SK-N-SH (cell line): ENCODE measurements at regions not wholly inside any gene's neighbourhood (a gene's known extent, or its start where the extent isn't known, plus 50 kb on each side); places are given as distances from the start of the nearest gene placed in this dataset.

Source experiments
- CTCF ChIA-PET: fragments of 300-600, 350-600 bp; formaldehyde crosslinking; extraction: SDS; loops from one replicate; lab custom pipeline; 2021; lab: Yijun Ruan, JAX
- POLR2A ChIA-PET: fragments of 350-600 bp; sonication (Branson Sonifier 250); formaldehyde crosslinking; extraction: SDS; loops from one replicate; lab custom pipeline; 2020; ENCODE audit warnings: antibody characterized with exemption, inconsistent platforms; lab: Yijun Ruan, JAX
- DNase-seq: peaks from one replicate; pipeline ENCODE4 v3.0.0; 2012
- H2AFZ ChIP-seq: fragments of 200-600 bp; sonication (generic); 2 replicates; pipeline ENCODE4 v1.8.1; 2016; ENCODE audit warnings: antibody characterized with exemption, mild to moderate bottlenecking, low read depth
- H3F3A ChIP-seq: fragments of 200-600 bp; sonication (generic); replicated peaks from 2 replicates; pipeline ENCODE3; 2016; ENCODE audit warnings: antibody characterized with exemption, mild to moderate bottlenecking; ENCODE audit not compliant: insufficient read depth
- H3K27ac ChIP-seq, 2 experiments: fragments of 200-500 bp in 1 of 2; fragments of 200-600 bp in 1 of 2; sonication (Bioruptor generic) in 1 of 2; sonication (generic), shearing (Covaris generic) in 1 of 2; 2 replicates each; pipeline versions ENCODE4 v1.5.1 to v1.6.1; 2014 to 2016; ENCODE audit warnings: low read depth in 2 of 2, inconsistent platforms in 1 of 2, low read length in 1 of 2, mild to moderate bottlenecking in 1 of 2, mixed read lengths in 1 of 2
- H3K27me3 ChIP-seq: fragments of 200-600 bp; sonication (generic), shearing (Covaris generic); 2 replicates; pipeline ENCODE4 v1.6.1; 2016; ENCODE audit warnings: mixed run types; ENCODE audit not compliant: insufficient read depth
- H3K36me3 ChIP-seq, 2 experiments: fragments of 200-500 bp in 1 of 2; fragments of 200-600 bp in 1 of 2; sonication (Bioruptor generic) in 1 of 2; sonication (generic) in 1 of 2; replicated peaks in 1 of 2; 2 replicates each; pipeline versions ENCODE3 to v1.5.1; 2014 to 2016; ENCODE audit warnings: low read length in 1 of 2, mild to moderate bottlenecking in 1 of 2; ENCODE audit not compliant: insufficient read depth in 2 of 2, control insufficient read depth in 1 of 2
- H3K4me1 ChIP-seq, 2 experiments: fragments of 200-500 bp in 1 of 2; fragments of 200-600 bp in 1 of 2; sonication (Bioruptor generic) in 1 of 2; sonication (generic), shearing (Covaris generic) in 1 of 2; 2 replicates each; pipeline versions ENCODE4 v1.5.1 to v1.6.1; 2014 to 2016; ENCODE audit warnings: low read depth in 1 of 2, low read length in 1 of 2, mixed run types in 1 of 2; ENCODE audit not compliant: insufficient read depth in 2 of 2, control insufficient read depth in 1 of 2
- H3K4me2 ChIP-seq: fragments of 200-600 bp; sonication (generic), shearing (Covaris generic); 2 replicates; pipeline ENCODE4 v1.6.1; 2017; ENCODE audit warnings: mixed run types
- H3K4me3 ChIP-seq, 2 experiments: fragments of 200-500 bp in 1 of 2; fragments of 200-600 bp in 1 of 2; sonication (Bioruptor generic) in 1 of 2; sonication (generic), shearing (Covaris generic) in 1 of 2; 2 replicates each; pipeline versions ENCODE4 v1.5.1 to v1.8.1; 2014 to 2016; ENCODE audit warnings: low read depth in 2 of 2, inconsistent platforms in 1 of 2, low read length in 1 of 2, mild to moderate bottlenecking in 1 of 2, mixed read lengths in 1 of 2, moderate library complexity in 1 of 2
- H3K79me2 ChIP-seq: fragments of 200-600 bp; sonication (generic); 2 replicates; pipeline ENCODE4 v1.8.1; 2017; ENCODE audit warnings: mild to moderate bottlenecking; ENCODE audit not compliant: insufficient read depth
- H3K9ac ChIP-seq: fragments of 200-600 bp; sonication (generic); 2 replicates; pipeline ENCODE4 v1.6.1; 2017; ENCODE audit warnings: mixed run types
- H3K9me2 ChIP-seq: fragments of 200-600 bp; sonication (generic); 2 replicates; pipeline ENCODE4 v1.6.1; 2017; ENCODE audit warnings: mixed run types
- H3K9me3 ChIP-seq: fragments of 200-600 bp; sonication (generic); 2 replicates; pipeline ENCODE4 v1.6.1; 2017; ENCODE audit warnings: mixed run types, mild to moderate bottlenecking, moderate library complexity
- H4K20me1 ChIP-seq: fragments of 200-600 bp; sonication (generic); 2 replicates; pipeline ENCODE4 v1.6.1; 2017; ENCODE audit warnings: mild to moderate bottlenecking, mixed run types; ENCODE audit not compliant: insufficient read depth
- ELF1 ChIP-seq: IDR thresholded peaks from 2 replicates; pipeline ENCODE4 v1.4.0; 2012
- FOXJ3 ChIP-seq: sonication (generic); formaldehyde crosslinking; IDR thresholded peaks from 2 replicates; pipeline ENCODE4 v1.5.1; 2020; ENCODE audit warnings: mild to moderate bottlenecking, missing genetic modification reagents
- FOXM1 ChIP-seq: IDR thresholded peaks from 2 replicates; pipeline ENCODE4 v1.4.0; 2012; ENCODE audit warnings: low read depth, mild to moderate bottlenecking
- GATA2 ChIP-seq: sonication (generic); formaldehyde crosslinking; IDR thresholded peaks from 2 replicates; pipeline ENCODE4 v1.5.0; 2020; ENCODE audit warnings: mild to moderate bottlenecking, missing genetic modification reagents
- JUND ChIP-seq: IDR thresholded peaks from 2 replicates; pipeline ENCODE4 v1.4.0; 2012
- MEF2A ChIP-seq: IDR thresholded peaks from 2 replicates; pipeline ENCODE4 v1.4.0; 2012; ENCODE audit warnings: low read depth, borderline replicate concordance
- MXI1 ChIP-seq: IDR thresholded peaks from 2 replicates; pipeline ENCODE4 v1.6.1; 2012; ENCODE audit warnings: mild to moderate bottlenecking, low read depth, low read length, improper control_type of control experiment
- POLR2AphosphoS5 ChIP-seq: IDR thresholded peaks from 2 replicates; pipeline ENCODE4 v1.6.1; 2012; ENCODE audit warnings: low read depth, low read length
- RFX5 ChIP-seq: IDR thresholded peaks from 2 replicates; pipeline ENCODE4 v1.6.1; 2012; ENCODE audit warnings: mild to moderate bottlenecking, improper control_type of control experiment, low read length
- TEAD4 ChIP-seq: IDR thresholded peaks from 2 replicates; pipeline ENCODE4 v1.4.0; 2012; ENCODE audit warnings: mild to moderate bottlenecking, borderline replicate concordance; ENCODE audit not compliant: insufficient read depth
- WGBS: methylation state at CpG from one replicate; pipeline ENCODE4 v1.1.6; 2017; ENCODE audit warnings: low lambda C conversion rate; 5-methylcytosine and 5-hydroxymethylcytosine counted together
- TF ChIP-seq, protein P1 (sequence below): IDR thresholded peaks from 2 replicates; pipeline ENCODE4; 2012
- TF ChIP-seq, protein P2 (sequence below): fragments of 150-350 bp; IDR thresholded peaks from 2 replicates; pipeline ENCODE4 v1.6.1; 2016; ENCODE audit warnings: mild to moderate bottlenecking, low read depth, low read length
- TF ChIP-seq, protein P3 (sequence below): fragments of 150-350 bp; IDR thresholded peaks from 2 replicates; pipeline ENCODE4 v1.6.1; 2017; ENCODE audit warnings: antibody characterized with exemption, low read length, low read depth, borderline replicate concordance
- TF ChIP-seq, protein P4 (sequence below): IDR thresholded peaks from 2 replicates; pipeline ENCODE4 v1.4.0; 2012; ENCODE audit warnings: low read depth
- TF ChIP-seq, protein P5 (sequence below): IDR thresholded peaks from 2 replicates; pipeline ENCODE4 v1.6.1; 2012; ENCODE audit warnings: mild to moderate bottlenecking, low read depth, low read length, moderate library complexity

DNA sequence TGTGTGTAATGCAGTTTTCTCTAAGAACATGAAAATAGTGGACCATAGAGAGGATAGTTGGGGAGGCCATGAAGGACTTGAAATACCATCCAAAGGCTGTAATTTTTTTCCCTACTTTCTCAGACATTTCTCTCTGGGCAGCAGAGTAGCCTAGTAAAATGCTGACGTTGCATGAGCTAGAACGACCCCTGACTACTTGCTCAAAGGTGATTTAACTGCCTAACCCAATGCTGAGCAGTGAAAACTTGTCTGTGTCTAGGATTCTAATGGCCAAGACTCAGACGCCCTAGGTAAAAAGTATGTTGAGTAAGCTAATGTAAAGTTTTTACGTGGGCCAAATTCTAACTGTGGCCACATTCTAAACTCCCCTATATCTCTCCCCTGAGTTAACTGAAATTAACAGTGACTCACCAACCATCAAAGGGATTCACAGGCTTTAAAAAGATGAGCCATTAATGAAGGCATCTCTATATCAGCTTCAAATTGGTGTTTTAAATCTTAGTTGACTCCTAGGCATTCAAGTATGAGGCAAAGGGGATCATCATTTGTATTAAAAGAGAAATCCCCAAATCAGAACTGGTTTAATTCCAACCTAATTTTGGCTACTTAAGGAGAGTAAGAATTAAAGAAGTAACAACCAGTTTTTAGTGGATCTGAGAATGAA is 121.0 kb upstream of the GAS1 start (continued):
- TF ChIP-seq, protein P1, sequence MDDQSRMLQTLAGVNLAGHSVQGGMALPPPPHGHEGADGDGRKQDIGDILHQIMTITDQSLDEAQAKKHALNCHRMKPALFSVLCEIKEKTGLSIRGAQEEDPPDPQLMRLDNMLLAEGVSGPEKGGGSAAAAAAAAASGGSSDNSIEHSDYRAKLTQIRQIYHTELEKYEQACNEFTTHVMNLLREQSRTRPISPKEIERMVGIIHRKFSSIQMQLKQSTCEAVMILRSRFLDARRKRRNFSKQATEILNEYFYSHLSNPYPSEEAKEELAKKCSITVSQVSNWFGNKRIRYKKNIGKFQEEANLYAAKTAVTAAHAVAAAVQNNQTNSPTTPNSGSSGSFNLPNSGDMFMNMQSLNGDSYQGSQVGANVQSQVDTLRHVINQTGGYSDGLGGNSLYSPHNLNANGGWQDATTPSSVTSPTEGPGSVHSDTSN = peak; percentile 49
- TF ChIP-seq JUND (peak; percentile 36), TEAD4 (no peak), FOXJ3 (no peak), ELF1 (no peak)
- TF ChIP-seq, protein P2, sequence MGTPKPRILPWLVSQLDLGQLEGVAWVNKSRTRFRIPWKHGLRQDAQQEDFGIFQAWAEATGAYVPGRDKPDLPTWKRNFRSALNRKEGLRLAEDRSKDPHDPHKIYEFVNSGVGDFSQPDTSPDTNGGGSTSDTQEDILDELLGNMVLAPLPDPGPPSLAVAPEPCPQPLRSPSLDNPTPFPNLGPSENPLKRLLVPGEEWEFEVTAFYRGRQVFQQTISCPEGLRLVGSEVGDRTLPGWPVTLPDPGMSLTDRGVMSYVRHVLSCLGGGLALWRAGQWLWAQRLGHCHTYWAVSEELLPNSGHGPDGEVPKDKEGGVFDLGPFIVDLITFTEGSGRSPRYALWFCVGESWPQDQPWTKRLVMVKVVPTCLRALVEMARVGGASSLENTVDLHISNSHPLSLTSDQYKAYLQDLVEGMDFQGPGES = no peak

DNA sequence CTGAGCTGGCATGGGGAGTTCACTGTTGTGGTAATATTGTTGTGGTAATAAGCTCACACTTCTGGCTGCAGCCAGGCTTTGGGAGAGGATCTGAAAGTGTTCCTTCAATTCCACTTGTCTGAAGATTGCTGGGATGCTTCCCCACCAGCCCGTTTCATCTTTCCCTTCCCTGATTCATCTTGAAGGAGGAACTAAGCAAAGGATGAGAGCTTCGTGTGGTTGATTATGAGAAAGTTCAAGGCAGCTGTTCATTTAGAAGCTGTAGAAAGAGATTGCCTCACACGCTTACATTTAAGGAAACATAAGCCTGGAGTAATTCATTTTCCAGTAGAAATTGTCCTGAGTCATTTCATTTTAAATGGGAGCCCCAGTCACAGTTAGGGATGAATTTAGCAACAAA is 122.4 kb upstream of the GAS1 start:
- TF ChIP-seq, protein P3, sequence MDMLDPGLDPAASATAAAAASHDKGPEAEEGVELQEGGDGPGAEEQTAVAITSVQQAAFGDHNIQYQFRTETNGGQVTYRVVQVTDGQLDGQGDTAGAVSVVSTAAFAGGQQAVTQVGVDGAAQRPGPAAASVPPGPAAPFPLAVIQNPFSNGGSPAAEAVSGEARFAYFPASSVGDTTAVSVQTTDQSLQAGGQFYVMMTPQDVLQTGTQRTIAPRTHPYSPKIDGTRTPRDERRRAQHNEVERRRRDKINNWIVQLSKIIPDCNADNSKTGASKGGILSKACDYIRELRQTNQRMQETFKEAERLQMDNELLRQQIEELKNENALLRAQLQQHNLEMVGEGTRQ = no peak
- TF ChIP-seq FOXM1 (no peak), TEAD4 (no peak), MXI1 (no peak), MEF2A (no peak), RFX5 (no peak), POLR2AphosphoS5 (no peak), ELF1 (no peak), GATA2 (CRISPR knock-in tag) (no peak)
- TF ChIP-seq, protein P4, sequence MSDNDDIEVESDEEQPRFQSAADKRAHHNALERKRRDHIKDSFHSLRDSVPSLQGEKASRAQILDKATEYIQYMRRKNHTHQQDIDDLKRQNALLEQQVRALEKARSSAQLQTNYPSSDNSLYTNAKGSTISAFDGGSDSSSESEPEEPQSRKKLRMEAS = no peak
- TF ChIP-seq, protein P5, sequence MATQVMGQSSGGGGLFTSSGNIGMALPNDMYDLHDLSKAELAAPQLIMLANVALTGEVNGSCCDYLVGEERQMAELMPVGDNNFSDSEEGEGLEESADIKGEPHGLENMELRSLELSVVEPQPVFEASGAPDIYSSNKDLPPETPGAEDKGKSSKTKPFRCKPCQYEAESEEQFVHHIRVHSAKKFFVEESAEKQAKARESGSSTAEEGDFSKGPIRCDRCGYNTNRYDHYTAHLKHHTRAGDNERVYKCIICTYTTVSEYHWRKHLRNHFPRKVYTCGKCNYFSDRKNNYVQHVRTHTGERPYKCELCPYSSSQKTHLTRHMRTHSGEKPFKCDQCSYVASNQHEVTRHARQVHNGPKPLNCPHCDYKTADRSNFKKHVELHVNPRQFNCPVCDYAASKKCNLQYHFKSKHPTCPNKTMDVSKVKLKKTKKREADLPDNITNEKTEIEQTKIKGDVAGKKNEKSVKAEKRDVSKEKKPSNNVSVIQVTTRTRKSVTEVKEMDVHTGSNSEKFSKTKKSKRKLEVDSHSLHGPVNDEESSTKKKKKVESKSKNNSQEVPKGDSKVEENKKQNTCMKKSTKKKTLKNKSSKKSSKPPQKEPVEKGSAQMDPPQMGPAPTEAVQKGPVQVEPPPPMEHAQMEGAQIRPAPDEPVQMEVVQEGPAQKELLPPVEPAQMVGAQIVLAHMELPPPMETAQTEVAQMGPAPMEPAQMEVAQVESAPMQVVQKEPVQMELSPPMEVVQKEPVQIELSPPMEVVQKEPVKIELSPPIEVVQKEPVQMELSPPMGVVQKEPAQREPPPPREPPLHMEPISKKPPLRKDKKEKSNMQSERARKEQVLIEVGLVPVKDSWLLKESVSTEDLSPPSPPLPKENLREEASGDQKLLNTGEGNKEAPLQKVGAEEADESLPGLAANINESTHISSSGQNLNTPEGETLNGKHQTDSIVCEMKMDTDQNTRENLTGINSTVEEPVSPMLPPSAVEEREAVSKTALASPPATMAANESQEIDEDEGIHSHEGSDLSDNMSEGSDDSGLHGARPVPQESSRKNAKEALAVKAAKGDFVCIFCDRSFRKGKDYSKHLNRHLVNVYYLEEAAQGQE = no peak
- Histone ChIP-seq H3K79me2 (no peaks in the 10 kb centered on the region), H3K9ac (no peak overlapping the region), H3K27ac (peak overlapping the region in 1 of 2 experiments; percentile 1; a peak in 1 of 4 replicates), H3K27me3 (no peaks in the 10 kb centered on the region), H3K4me2 (no peak overlapping the region), H3K36me3 (no peaks in the 10 kb centered on the region), H4K20me1 (no peaks in the 10 kb centered on the region), H3F3A (no peaks in the 10 kb centered on the region), H3K9me3 (no peaks in the 10 kb centered on the region), H2AFZ (no peak overlapping the region), H3K4me1 (no peaks in the 10 kb centered on the region), H3K9me2 (no peaks in the 10 kb centered on the region), H3K4me3 (no peak overlapping the region)
- ChIA-PET CTCF (interaction anchor here (0.9 to 1.0 kb wide), 2 partner anchors 17 to 656 kb away, joined by 4 to 5 read pairs; no protein-coding TSS in a partner anchor), POLR2A (no interaction called here)
- 53% methylated on average over 3 of the region's 3 CpGs for WGBS
- DNase-seq = no peak
